OCI-LY1 (cell line): ENCODE measurements at regions not wholly inside any gene's neighbourhood (a gene's known extent, or its start where the extent isn't known, plus 50 kb on each side); places are given as distances from the start of the nearest gene placed in this dataset.

ENCODE experiments used
- EZH2 ChIP-seq: fragments of 200-600 bp; sonication (generic), shearing (Covaris generic); IDR thresholded peaks from 2 replicates; pipeline ENCODE4 v1.8.0; 2017; ENCODE audit warnings: borderline replicate concordance, mixed run types, mild to moderate bottlenecking, antibody characterized with exemption, low read length, moderate library complexity, mixed read lengths
- TF ChIP-seq, protein P1 (sequence below): fragments of 200-600 bp; sonication (generic), shearing (Covaris generic); IDR thresholded peaks from 2 replicates; pipeline ENCODE4 v1.5.1; 2017; ENCODE audit warnings: mild to moderate bottlenecking, antibody characterized with exemption, low read length, moderate library complexity, mixed read lengths

DNA sequence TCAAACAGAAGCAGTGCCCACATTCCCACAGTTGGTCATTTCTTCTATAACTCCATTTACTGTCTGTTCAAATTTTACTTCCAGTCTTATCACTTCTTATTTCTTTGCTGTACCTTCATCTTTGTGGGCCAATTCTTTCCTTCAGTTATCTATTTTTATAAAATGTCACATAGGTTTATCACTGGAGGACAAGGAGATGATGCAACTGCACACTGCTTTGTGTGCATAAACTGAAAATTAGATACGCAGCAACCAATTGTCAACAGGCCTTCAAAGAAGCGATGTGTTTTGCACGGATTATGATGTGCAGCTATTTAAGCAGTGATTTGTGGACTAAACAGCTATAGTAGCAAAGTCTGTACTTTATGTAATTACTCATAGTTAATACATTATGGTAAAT is 726.8 kb upstream of the GCFC2 start:
- TF ChIP-seq, protein P1, sequence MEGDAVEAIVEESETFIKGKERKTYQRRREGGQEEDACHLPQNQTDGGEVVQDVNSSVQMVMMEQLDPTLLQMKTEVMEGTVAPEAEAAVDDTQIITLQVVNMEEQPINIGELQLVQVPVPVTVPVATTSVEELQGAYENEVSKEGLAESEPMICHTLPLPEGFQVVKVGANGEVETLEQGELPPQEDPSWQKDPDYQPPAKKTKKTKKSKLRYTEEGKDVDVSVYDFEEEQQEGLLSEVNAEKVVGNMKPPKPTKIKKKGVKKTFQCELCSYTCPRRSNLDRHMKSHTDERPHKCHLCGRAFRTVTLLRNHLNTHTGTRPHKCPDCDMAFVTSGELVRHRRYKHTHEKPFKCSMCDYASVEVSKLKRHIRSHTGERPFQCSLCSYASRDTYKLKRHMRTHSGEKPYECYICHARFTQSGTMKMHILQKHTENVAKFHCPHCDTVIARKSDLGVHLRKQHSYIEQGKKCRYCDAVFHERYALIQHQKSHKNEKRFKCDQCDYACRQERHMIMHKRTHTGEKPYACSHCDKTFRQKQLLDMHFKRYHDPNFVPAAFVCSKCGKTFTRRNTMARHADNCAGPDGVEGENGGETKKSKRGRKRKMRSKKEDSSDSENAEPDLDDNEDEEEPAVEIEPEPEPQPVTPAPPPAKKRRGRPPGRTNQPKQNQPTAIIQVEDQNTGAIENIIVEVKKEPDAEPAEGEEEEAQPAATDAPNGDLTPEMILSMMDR: no peak
- TF ChIP-seq EZH2: no peak
